ENCODE measurements at regions not wholly inside any gene's neighbourhood (a gene's known extent, or its start where the extent isn't known, plus 50 kb on each side); places are given as distances from the start of the nearest gene placed in this dataset.

GRCh38 chr1:96541491-96541890 lies 180.1 kb upstream of the PTBP2 start:
- no peak for TF ChIP-seq CTCF (IDR thresholded peaks at IDR 0.05; ENCODE audit: insufficient read depth, low read length, poor library complexity, severe bottlenecking)
- no peak for TF ChIP-seq EZH2phosphoT487 (conservative IDR thresholded peaks at IDR 0.05; ENCODE audit: low read length)
